ACC112 (cell line): ENCODE measurements at regions not wholly inside any gene's neighbourhood (a gene's known extent, or its start where the extent isn't known, plus 50 kb on each side); places are given as distances from the start of the nearest gene placed in this dataset.

Experiments
- H2AFZ ChIP-seq: fragments of 200-600 bp; sonication (generic); one replicate; pipeline ENCODE4 v1.6.0; 2017; ENCODE audit warnings: antibody characterized with exemption, low read length; ENCODE audit not compliant: unreplicated experiment
- H3K27ac ChIP-seq: fragments of 200-600 bp; sonication (generic); 2 replicates; pipeline ENCODE4 v1.5.1; 2014; ENCODE audit warnings: low read depth, mild to moderate bottlenecking, antibody characterized with exemption, low read length, moderate library complexity
- H3K27me3 ChIP-seq: fragments of 200-600 bp; sonication (generic); 2 replicates; pipeline ENCODE4 v1.6.1; 2014; ENCODE audit warnings: mild to moderate bottlenecking, antibody characterized with exemption, low read length, moderate library complexity, mixed read lengths; ENCODE audit not compliant: insufficient read depth
- H3K36me3 ChIP-seq: fragments of 200-600 bp; sonication (generic); 2 replicates; pipeline ENCODE4 v1.6.1; 2016; ENCODE audit warnings: mild to moderate bottlenecking, antibody characterized with exemption, low read length, moderate library complexity, mixed read lengths; ENCODE audit not compliant: insufficient read depth
- H3K4me1 ChIP-seq: fragments of 200-600 bp; sonication (generic); one replicate; pipeline ENCODE4 v1.6.1; 2016; ENCODE audit warnings: low read length, mixed read lengths; ENCODE audit not compliant: insufficient read depth, unreplicated experiment, control insufficient read depth
- H3K4me3 ChIP-seq: fragments of 200-600 bp; sonication (generic); 2 replicates; pipeline ENCODE4 v1.5.1; 2014; ENCODE audit warnings: mild to moderate bottlenecking, low read depth, low read length
- H3K79me2 ChIP-seq: fragments of 200-600 bp; sonication (generic); one replicate; pipeline ENCODE4 v1.6.0; 2016; ENCODE audit warnings: low read length; ENCODE audit not compliant: control insufficient read depth, unreplicated experiment, insufficient read depth

GRCh38 chr5:99955006-99955405 lies 580.2 kb upstream of the FAM174A start:
- H2AFZ ChIP-seq, result no peak overlapping the region
- no peaks in the 10 kb centered on the region for H3K36me3 ChIP-seq
- H3K4me1 ChIP-seq, result no peaks in the 10 kb centered on the region
- H3K27ac ChIP-seq, result no peak overlapping the region
- H3K4me3 ChIP-seq, result no peak overlapping the region
- no peaks in the 10 kb centered on the region for H3K27me3 ChIP-seq
- no peaks in the 10 kb centered on the region for H3K79me2 ChIP-seq

GRCh38 chr5:99949969-99950524 lies 585.1 kb upstream of the FAM174A start:
- Histone ChIP-seq H3K79me2 (no peaks in the 10 kb centered on the region), H3K27me3 (no peaks in the 10 kb centered on the region), H3K4me1 (no peaks in the 10 kb centered on the region), H3K27ac (no peak overlapping the region), H3K4me3 (no peak overlapping the region), H3K36me3 (no peaks in the 10 kb centered on the region), H2AFZ (no peak overlapping the region)

GRCh38 chr5:99949361-99949760 lies 585.8 kb upstream of the FAM174A start:
- H2AFZ ChIP-seq, result no peak overlapping the region
- H3K27ac ChIP-seq, result no peak overlapping the region
- H3K27me3 ChIP-seq, result no peaks in the 10 kb centered on the region
- no peaks in the 10 kb centered on the region for H3K79me2 ChIP-seq
- H3K4me1 ChIP-seq, result no peaks in the 10 kb centered on the region
- H3K36me3 ChIP-seq, result no peaks in the 10 kb centered on the region
- no peak overlapping the region for H3K4me3 ChIP-seq

- Histone ChIP-seq H3K36me3 (no peaks in the 10 kb centered on the region), H3K79me2 (no peaks in the 10 kb centered on the region), H2AFZ (no peak overlapping the region), H3K27ac (no peak overlapping the region), H3K27me3 (no peaks in the 10 kb centered on the region), H3K4me1 (no peaks in the 10 kb centered on the region), H3K4me3 (no peak overlapping the region)
Observed at GRCh38 chr5:99948850-99949249, 586.3 kb upstream of the FAM174A start.

GRCh38 chr5:99945478-99946442 lies 589.4 kb upstream of the FAM174A start:
- Histone ChIP-seq H3K79me2 (no peaks in the 10 kb centered on the region), H3K27ac (no peak overlapping the region), H3K36me3 (no peaks in the 10 kb centered on the region), H3K4me3 (no peak overlapping the region), H3K4me1 (no peaks in the 10 kb centered on the region), H2AFZ (no peak overlapping the region), H3K27me3 (no peaks in the 10 kb centered on the region)

GRCh38 chr5:99940540-99940939 lies 594.6 kb upstream of the FAM174A start:
- Histone ChIP-seq H3K4me3 (no peak overlapping the region), H2AFZ (no peak overlapping the region)

GRCh38 chr5:99936911-99937310 lies 598.3 kb upstream of the FAM174A start:
- no peaks in the 10 kb centered on the region for H3K4me1 ChIP-seq
- H3K79me2 ChIP-seq, result no peaks in the 10 kb centered on the region

More at GRCh38 chr5:99940540-99940939, 594.6 kb upstream of the FAM174A start:
- Histone ChIP-seq H3K36me3 (no peaks in the 10 kb centered on the region), H3K4me1 (no peaks in the 10 kb centered on the region), H3K27ac (no peak overlapping the region), H3K27me3 (no peaks in the 10 kb centered on the region), H3K79me2 (no peaks in the 10 kb centered on the region)

GRCh38 chr5:99929806-99930135 lies 605.4 kb upstream of the FAM174A start:
- Histone ChIP-seq H3K27me3 (no peaks in the 10 kb centered on the region), H3K79me2 (no peaks in the 10 kb centered on the region), H2AFZ (no peak overlapping the region), H3K4me1 (no peaks in the 10 kb centered on the region), H3K4me3 (no peak overlapping the region), H3K36me3 (no peaks in the 10 kb centered on the region), H3K27ac (no peak overlapping the region)

More at GRCh38 chr5:99936911-99937310, 598.3 kb upstream of the FAM174A start:
- Histone ChIP-seq H3K27me3 (no peaks in the 10 kb centered on the region), H3K36me3 (no peaks in the 10 kb centered on the region), H2AFZ (no peak overlapping the region), H3K27ac (no peak overlapping the region), H3K4me3 (no peak overlapping the region)

GRCh38 chr5:99929067-99929805 lies 605.9 kb upstream of the FAM174A start:
- no peaks in the 10 kb centered on the region for H3K79me2 ChIP-seq
- no peak overlapping the region for H3K27ac ChIP-seq
- H3K4me1 ChIP-seq, result no peaks in the 10 kb centered on the region
- no peak overlapping the region for H2AFZ ChIP-seq
- no peaks in the 10 kb centered on the region for H3K27me3 ChIP-seq
- H3K4me3 ChIP-seq, result no peak overlapping the region
- H3K36me3 ChIP-seq, result no peaks in the 10 kb centered on the region

GRCh38 chr5:99928490-99928889 lies 606.7 kb upstream of the FAM174A start:
- no peaks in the 10 kb centered on the region for H3K36me3 ChIP-seq
- H3K79me2 ChIP-seq, result no peaks in the 10 kb centered on the region
- no peak overlapping the region for H2AFZ ChIP-seq
- no peaks in the 10 kb centered on the region for H3K27me3 ChIP-seq
- no peak overlapping the region for H3K27ac ChIP-seq
- H3K4me1 ChIP-seq, result no peaks in the 10 kb centered on the region
- H3K4me3 ChIP-seq, result no peak overlapping the region
